ENCODE measurements at regions not wholly inside any gene's neighbourhood (a gene's known extent, or its start where the extent isn't known, plus 50 kb on each side); places are given as distances from the start of the nearest gene placed in this dataset.

GRCh38 chr2:139867601-139868226, 1087.5 kb upstream of the NXPH2 start:
- DNase-seq: no peak
- Histone ChIP-seq H3K36me3 (ENCODE audit: insufficient read depth in 1 of 2, low read depth in 1 of 2) (no peaks in the 10 kb centered on the region), H3K9me3 (no peaks in the 10 kb centered on the region), H3K4me1 (no peaks in the 10 kb centered on the region), H3K27me3 (ENCODE audit: insufficient read depth in 3 of 3, low read length in 2 of 3) (no peaks in the 10 kb centered on the region), H3K27ac (no peak overlapping the region), H3K4me3 (no peak overlapping the region)
- TF ChIP-seq CTCF (IDR thresholded peaks at IDR 0.05): no peak
- ATAC-seq: no peak
- WGBS, 3 donors: 55 to 67% (median 56%) methylated on average over 2 of the region's 2 CpGs
- intact Hi-C loops (cut with DNase I): no loop called here

- no peak for ATAC-seq
- H3K4me1 ChIP-seq: no peaks in the 10 kb centered on the region
- no peaks in the 10 kb centered on the region for H3K9me3 ChIP-seq
- H3K36me3 ChIP-seq (ENCODE audit: insufficient read depth in 1 of 2, low read depth in 1 of 2): no peaks in the 10 kb centered on the region
- H3K27ac ChIP-seq: no peak overlapping the region
- no peak overlapping the region for H3K4me3 ChIP-seq
- WGBS, 3 donors: 70 to 75% (median 70%) methylated on average over 6 of the region's 6 CpGs
- no peak for TF ChIP-seq CTCF (IDR thresholded peaks at IDR 0.05)
- no peak for DNase-seq
- H3K27me3 ChIP-seq (ENCODE audit: insufficient read depth in 3 of 3, low read length in 2 of 3): no peaks in the 10 kb centered on the region
- intact Hi-C loops (cut with DNase I): no loop called here
These were observed 1084.7 kb upstream of the NXPH2 start for GRCh38 chr2:139864821-139865302.

GRCh38 chr2:139854769-139855483, 1074.7 kb upstream of the NXPH2 start:
- no peak for ATAC-seq
- H3K36me3 ChIP-seq (ENCODE audit: insufficient read depth in 1 of 2, low read depth in 1 of 2): no peaks in the 10 kb centered on the region
- H3K4me1 ChIP-seq: no peaks in the 10 kb centered on the region
- H3K27ac ChIP-seq: no peak overlapping the region
- no peaks in the 10 kb centered on the region for H3K9me3 ChIP-seq
- 86 to 95% (median 92%) methylated on average over 3 of the region's 3 CpGs for WGBS, 3 donors
- intact Hi-C loops (cut with DNase I): no loop called here
- no peak for TF ChIP-seq CTCF (IDR thresholded peaks at IDR 0.05)
- H3K27me3 ChIP-seq (ENCODE audit: insufficient read depth in 3 of 3, low read length in 2 of 3): no peaks in the 10 kb centered on the region
- DNase-seq: no peak
- H3K4me3 ChIP-seq: no peak overlapping the region

GRCh38 chr2:139850254-139850890, 1070.2 kb upstream of the NXPH2 start:
- intact Hi-C loops (cut with DNase I): no loop called here
- peaks cover 0 to 2% (median 0%) of the 10 kb centered on the region in 3 donors for H3K27me3 ChIP-seq (ENCODE audit: insufficient read depth in 3 of 3, low read length in 2 of 3)
- TF ChIP-seq CTCF (IDR thresholded peaks at IDR 0.05): no peak
- H3K4me3 ChIP-seq: no peak overlapping the region
- no peak overlapping the region for H3K27ac ChIP-seq
- ATAC-seq: no peak
- no peaks in the 10 kb centered on the region for H3K36me3 ChIP-seq (ENCODE audit: insufficient read depth in 1 of 2, low read depth in 1 of 2)
- DNase-seq: no peak
- no peaks in the 10 kb centered on the region for H3K4me1 ChIP-seq
- no peaks in the 10 kb centered on the region for H3K9me3 ChIP-seq
- 68 to 79% (median 69%) methylated on average over 1 of the region's 1 CpG for WGBS, 3 donors

Data from psoas muscle (tissue), 7 donors.